WTC11 (cell line): ENCODE measurements at regions not wholly inside any gene's neighbourhood (a gene's known extent, or its start where the extent isn't known, plus 50 kb on each side); places are given as distances from the start of the nearest gene placed in this dataset.

Source experiments
- CREB1 ChIP-seq: sonication (generic); formaldehyde crosslinking; IDR thresholded peaks from 2 replicates; pipeline ENCODE4 v1.8.0; 2023; ENCODE audit warnings: mild to moderate bottlenecking, missing genetic modification reagents
- CTCF ChIP-seq: fragments of 200-600 bp; IDR thresholded peaks from 2 replicates; pipeline ENCODE4 v1.8.0; 2022; ENCODE audit warnings: antibody characterized with exemption
- HMGA2 ChIP-seq: fragments of 250-450 bp; sonication (Bioruptor Pico); IDR thresholded peaks from 2 replicates; pipeline ENCODE4 v1.4.0; 2021; ENCODE audit warnings: mild to moderate bottlenecking, moderate library complexity
- IRF2 ChIP-seq: sonication (generic); formaldehyde crosslinking; IDR thresholded peaks from 2 replicates; pipeline ENCODE4 v1.8.0; 2022; ENCODE audit warnings: low read depth, missing genetic modification reagents, borderline replicate concordance
- SMAD3 ChIP-seq: sonication (generic); formaldehyde crosslinking; IDR thresholded peaks from 2 replicates; pipeline ENCODE4 v1.8.0; 2022; ENCODE audit warnings: missing genetic modification reagents, mild to moderate bottlenecking, borderline replicate concordance
- TCF7 ChIP-seq: sonication (generic); formaldehyde crosslinking; IDR thresholded peaks from 2 replicates; pipeline ENCODE4 v1.8.0; 2022; ENCODE audit warnings: mild to moderate bottlenecking, low read depth, missing genetic modification reagents, moderate library complexity
- ZNF416 ChIP-seq: fragments of 250-450 bp; sonication (Bioruptor Pico); IDR thresholded peaks from 2 replicates; pipeline ENCODE4 v1.9.0; 2021; ENCODE audit warnings: mild to moderate bottlenecking, inconsistent platforms

- TF ChIP-seq CTCF (no peak), TCF7 (CRISPR knock-in tag) (no peak), ZNF416 (no peak), CREB1 (CRISPR knock-in tag) (no peak), HMGA2 (CRISPR knock-in tag) (no peak), IRF2 (CRISPR knock-in tag) (no peak), SMAD3 (CRISPR knock-in tag) (no peak)
Measured at GRCh38 chr5:179411161-179411841, 66.0 kb upstream of the ADAMTS2 start.
